HG03432 (cell line): ENCODE measurements at regions not wholly inside any gene's neighbourhood (a gene's known extent, or its start where the extent isn't known, plus 50 kb on each side); places are given as distances from the start of the nearest gene placed in this dataset.

Experiments
- ATAC-seq: cut with Tn5 transposase; IDR thresholded peaks from one replicate; pipeline ENCODE4 v1.9.1; 2021; ENCODE audit warnings: mild to moderate bottlenecking, moderate library complexity; ENCODE audit not compliant: unreplicated experiment

DNA sequence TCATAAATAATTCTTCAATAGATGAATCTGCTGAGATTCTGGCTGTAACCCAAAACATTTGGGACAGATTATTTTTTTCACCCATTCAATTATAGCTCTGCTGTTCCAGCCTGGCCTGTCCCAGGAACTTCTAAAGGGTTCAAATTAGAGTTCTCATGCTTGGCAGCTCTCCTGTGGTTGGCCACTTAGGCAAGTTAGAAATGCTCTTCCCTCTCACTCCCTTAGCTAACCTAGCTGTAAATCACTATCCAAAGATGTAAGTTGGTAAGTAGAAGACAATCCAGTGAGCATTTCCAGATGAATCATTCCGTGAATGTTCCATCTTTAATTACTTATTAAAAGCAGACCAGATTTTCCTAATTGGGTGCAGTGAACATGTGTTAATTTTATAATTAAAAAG, 760.4 kb upstream of the TBX3 start:
- no peak for ATAC-seq

DNA sequence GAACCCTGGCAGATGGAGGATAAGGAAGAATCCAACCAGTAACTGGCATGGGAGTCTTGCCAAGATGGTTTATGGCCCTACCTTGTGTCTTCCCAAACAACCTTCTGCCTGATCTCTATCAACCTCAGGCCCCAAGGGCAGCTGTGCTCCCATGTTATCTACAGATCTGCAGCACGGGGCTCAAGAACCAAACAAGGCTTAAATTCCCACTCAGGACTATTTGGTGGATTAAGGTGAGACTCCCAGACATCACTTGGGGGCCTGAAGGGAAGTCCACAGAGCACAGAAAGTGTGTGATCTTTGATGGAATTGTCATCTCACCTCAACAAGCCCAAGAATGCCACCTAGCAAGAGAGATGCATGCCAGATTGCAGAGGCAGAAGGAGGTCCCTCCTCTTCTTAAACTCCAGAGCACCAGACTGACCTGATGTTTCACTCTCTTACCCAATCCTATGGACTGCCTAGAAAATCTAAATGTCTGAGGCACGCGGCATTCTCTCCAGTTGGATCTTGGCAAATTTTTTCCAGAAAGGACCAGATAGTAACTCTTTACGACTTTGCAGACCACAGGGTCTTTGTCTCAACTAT, 759.5 kb upstream of the TBX3 start:
- no peak for ATAC-seq

DNA sequence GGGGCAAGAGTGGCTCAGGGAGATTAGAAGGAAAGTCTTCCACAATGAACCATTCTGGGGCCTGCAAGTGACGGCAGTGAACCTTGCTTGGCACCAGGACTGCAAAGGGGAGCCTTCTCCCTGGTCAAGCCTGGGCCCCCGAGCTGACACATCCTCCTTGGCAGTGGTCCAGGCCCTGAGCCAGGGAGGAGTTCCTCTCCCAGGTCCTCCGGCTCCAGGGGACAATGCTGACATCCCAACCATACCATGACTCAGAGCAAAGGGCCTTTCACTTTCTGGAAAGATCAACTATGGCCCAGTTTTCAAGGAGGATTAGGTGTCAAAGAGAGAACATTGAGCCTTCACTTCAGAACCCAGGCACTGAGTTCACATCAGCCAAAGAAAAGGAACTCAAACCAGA, 756.5 kb upstream of the TBX3 start:
- ATAC-seq: no peak

DNA sequence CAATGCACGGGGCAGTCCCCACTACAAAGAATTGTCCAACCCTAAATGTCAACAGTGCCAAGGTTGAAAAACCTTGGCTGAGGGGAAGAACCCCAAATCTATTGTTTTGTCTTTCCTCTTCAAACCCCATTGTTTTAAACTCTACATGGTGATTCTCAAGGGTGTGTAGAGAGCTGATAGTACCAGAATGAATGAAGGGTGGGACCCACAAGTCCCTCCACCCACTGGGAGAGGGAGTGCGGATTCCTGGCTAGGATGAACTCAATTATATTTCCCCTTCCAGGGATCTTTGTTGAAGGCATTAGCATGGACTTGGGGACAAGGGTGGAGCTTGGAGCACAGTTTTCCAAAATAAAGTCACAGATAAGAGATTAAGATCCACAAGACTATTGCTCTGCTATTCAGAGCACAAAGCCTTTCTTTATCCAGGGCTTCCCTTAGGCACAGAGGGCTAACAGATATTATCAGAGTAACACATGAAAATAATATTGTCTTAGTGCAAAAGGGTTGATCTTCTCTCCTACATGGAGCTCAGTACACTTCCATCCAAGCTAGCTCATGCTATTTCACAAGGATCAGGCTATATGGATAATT, 755.1 kb upstream of the TBX3 start:
- no peak for ATAC-seq

DNA sequence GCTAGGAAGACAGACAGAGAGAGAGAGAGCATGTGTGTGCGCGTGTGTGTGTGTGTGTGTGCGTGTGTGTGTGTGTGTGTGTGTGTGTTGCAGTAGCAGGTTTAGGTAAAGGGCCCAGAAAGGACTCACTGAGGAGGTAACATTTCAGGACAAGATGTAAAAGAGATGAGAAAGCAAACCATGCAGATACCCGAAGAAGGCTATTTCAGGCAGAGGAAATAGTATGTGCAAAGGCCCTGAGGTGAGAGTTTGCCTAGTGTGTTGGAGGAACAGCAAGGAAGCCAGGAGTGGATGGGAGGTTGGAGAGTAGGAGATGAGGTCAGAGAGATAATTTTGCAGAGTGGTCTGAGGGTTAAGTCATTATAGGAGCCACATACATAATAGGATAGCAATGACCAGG, 754.3 kb upstream of the TBX3 start:
- no peak for ATAC-seq

DNA sequence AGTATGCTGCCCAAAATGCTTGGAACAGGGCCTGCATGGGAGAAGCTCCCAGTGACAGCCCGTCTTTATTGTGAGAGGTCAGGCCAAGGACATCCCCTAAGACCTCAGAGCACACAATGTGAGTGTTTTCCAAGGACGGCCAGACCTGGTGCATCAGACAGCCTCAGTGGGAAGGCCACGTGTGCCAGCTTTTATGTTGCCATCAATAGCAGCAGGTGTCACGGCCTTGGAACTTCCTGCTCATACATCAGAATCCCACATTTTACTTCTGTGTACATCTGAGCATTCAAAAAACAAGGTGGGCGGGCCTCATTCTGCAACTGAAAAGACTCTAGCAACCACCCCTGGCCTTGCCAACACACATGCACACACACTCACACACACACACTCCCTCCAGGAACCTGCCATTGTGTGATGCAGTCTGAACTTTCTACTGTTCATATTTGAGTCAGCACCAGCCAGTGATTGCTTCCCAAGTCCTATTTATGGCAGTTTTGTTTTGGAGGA, 753.1 kb upstream of the TBX3 start:
- ATAC-seq: no peak

DNA sequence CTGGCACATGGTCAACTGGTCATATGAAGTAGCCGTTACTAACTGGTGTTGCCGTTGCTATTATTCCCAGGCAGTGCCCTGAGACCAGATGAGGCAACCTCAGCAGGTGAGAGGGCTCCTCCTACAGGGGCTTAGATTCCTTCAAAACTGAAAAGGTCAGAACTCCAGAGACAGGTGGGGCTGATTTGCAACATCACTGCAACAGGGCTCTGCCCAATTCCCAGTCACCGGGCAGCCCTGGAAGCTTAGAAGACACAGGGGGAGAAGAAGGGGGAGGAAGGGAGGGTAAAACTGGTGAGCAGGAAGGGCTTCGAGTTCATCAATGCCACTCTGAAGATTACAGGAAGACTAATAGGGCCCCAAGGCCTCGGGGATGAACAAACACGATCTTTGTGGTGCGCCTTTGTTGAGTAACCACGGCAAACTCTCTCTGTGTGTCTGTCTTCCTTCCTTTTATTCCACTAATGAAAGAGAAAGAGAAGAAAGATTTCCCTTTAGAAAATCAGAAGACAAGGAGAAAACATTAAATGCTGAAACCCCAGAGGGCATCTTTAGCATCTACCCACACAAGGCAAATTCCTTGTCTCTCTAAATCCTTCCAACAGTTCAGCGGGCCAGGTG, 749.1 kb upstream of the TBX3 start:
- ATAC-seq: no peak

DNA sequence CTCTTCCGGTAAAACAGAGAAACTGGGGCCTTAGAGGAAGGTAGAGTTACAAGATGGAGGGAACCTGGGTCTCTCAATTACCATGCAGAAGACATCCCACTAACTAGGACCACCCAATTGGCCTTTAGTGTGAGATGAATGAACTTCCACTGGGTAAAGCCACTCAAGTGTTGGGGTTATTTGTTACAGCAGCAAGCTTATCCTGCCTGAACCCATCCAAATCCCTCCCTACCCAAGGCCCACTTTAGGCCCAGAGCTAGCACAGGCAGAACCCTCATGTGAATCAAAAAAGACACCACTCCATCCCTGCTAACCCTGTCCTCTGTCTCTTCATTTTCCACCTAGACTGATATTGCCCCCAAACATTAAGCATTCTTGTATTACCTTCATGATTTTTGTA, 746.7 kb upstream of the TBX3 start:
- no peak for ATAC-seq

DNA sequence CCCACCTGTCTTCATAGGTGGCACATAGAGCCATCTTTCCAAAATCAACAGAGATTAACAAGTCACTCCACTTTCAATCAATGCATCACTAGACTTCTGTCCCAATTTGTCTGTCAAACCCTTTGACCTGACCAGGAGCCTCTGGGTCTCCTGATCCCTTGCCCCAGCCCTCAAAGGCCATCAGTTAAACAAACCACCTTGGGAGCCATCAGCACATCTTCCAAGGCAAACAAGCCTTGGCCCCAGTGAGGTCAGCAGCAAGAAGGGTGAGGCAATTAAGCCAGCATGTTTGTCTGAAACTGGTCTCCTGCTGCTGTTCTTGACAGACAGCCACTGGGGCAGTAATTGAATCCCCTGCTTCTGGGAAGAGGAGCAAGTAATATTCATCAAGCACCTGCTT, 742.8 kb upstream of the TBX3 start:
- ATAC-seq: no peak

DNA sequence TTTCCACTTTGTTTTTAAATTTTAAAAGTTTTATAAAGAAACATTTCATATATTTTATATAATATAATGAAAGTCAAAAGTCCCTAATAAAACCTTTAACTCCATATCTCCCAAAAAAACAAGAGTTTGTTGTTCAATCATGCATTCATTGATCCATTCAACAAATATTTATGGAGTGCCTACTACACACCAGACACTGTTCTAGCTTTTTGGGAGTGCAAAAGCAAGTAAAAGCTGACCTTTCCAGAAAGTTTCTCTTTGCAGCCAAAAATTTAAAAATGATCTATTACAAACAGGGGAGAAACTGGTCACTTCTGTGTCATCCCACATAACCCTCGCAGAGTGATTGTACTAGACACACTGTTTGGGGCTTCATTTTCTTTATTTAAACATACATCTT, 740.0 kb upstream of the TBX3 start:
- ATAC-seq: no peak

DNA sequence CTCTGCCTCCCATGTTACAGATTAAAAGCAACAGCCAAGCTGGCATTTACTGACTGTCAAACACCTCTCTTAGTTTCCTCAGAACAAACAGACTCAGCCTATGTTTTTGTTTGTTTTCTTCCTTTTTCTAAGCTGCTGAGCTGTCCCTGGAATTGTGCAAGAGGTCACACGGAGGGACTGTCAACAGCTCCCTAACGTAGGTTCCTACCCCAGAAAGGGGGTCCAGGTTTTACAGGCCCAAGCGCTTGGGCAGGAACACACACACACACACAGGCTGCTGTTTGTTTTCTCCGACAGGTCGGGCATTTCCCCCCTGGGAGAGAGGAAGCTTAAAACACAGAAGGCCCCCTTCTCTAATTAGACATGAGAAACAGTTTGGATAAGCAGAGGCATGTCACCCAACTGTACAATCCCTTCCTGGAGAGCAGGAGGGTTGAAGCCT, 739.6 kb upstream of the TBX3 start:
- no peak for ATAC-seq

DNA sequence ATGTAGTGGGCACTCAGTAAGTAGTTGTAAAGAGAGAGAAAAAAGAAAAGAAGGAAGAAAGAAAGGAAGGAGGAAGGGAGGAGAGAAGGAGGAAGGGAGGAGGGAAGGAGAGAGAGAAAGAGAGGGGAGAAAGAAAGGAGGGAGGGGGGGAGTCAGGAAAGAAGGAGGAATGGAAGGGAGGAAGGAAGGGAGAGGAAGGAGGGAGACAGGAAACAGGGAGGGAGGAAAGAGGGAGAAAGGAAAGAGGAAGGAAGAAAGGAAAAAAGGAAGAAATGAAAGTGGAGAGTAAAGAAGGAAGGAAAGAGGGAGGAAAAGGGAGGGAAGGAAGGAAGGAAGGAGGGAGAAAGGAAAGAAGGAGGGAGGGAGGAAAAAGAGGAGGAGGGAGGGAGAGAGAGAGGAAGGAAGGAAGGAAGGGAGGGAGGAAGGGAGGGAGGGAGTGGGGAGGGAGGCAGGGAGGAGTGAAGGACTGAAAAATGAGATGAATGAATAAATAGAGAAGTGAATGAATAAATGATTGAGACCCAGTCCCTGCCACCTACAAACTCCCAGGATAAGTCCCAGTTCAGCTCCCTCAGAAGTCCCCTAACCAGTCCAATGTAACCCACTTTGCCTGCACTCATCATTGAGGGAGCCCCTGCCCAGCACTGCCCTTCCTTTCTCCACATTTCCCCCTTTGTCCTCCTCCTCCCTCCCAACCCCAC, 739.0 kb upstream of the TBX3 start:
- ATAC-seq: no peak

DNA sequence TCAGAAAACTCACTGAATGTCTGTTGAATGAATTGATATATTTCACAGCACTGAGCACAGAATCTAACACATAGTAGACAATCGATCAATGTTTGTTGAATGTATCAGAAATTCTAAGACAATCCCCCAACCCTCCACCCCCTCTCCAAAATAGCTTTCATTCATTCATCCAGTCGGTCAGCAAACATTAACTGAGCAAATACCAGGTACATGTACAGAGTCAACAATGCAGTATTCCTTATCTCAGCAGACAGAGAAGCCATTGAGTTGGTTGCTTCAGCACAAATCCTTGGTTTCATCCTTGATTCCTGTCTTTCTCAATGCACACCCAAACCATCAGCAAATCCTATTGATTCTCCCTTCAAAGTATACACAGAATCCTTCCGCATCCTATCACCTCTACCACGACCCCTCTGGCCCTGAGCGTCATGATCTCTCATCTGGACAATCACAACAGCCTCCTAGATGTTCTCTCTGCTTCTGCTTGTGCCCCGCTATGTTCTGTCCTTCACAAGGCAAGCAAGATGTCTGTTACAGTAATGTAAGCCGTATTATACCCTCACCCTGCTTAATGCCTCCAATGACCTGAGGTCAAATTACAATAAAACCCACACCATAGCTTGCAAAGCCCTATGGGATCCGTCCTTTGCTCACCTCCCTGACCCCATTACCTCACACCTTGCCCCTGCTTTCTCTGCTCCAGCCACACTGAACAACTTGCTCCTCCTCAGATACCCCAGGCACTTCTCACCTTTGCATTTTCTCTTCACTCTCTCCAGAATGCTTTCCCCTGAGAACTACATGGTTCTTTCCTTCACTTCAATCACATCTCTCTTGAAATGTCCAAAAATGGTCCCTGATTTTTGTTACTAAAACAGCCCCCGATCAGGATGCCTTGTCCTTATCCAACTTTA, 738.1 kb upstream of the TBX3 start:
- no peak for ATAC-seq

DNA sequence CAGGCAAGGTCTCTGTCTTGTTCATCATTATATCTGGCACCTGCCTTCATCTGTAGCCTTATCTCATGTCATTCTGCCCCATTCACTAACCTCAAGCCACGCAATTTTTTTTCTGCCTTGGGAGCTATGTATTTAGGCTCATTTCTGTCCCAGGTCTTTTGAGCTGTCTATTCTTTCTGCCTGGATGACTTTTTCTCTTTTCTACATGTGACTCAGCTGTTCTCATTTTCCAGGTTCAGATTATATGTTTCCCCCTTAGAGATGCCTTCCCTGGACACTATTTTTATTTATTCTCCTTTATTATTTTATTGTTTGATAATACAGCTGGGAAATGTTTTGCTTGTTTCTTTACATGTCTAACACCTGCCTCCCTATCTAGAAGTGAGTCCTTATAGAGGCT, 737.4 kb upstream of the TBX3 start:
- ATAC-seq: no peak

DNA sequence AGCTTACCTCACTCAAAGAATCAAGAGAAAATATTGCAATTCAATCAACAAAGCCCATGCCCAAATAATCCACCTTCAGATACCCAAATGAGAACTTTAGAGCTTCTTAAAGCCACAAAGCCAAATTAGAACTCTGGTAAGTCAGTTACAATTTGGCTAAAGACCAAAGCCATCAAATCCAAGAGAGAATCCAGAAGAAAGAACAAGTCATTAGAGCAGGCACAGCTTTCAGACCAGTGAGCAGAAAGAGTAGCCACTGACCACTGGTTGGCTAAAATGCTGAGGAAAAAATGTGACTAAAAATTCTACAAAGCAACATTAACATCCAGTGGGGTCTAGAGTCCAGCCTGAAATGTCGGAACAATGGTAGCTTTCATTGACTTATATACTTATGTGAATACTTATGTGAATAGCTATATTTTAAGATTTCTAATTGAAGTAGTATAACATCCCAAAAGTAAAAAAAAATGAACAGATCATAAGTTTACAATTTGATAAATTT, 735.2 kb upstream of the TBX3 start:
- no peak for ATAC-seq

DNA sequence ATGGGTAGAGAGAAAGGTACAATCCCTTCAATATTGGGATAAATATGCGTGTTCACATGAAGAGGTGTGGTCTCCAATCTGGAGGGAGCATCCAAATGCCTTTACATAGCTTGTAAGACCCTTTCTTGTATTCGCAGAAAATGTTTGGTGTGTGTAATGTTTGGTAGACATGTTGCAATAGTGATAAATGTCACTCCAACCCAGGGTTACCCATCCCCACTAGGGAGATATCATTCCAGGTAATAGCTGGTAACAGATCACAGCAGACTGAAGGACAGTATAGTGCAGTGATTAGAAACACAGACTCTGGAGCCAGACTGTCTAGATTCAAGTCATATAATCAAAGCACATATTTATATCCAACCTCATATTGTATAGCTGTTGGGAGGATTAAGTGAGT, 733.6 kb upstream of the TBX3 start:
- ATAC-seq: no peak

DNA sequence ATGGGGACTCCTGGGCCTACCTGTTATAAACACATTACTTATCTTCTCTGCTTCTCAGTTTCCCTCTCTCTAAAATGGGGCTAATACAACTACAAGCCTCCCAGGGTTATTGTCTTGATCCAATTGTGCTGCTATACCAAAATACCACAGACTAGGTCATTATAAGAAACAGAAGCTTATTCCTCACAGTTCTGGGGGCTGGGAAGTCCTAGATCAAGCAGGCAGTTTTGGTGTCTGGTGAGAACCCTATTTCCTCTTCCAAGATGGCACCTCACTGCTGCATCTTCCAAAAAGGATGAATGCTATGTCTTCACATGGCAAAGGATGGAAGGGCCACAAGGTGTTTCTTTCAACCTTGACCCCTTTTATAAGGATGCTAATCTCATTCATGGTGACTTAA, 732.9 kb upstream of the TBX3 start:
- ATAC-seq: no peak

DNA sequence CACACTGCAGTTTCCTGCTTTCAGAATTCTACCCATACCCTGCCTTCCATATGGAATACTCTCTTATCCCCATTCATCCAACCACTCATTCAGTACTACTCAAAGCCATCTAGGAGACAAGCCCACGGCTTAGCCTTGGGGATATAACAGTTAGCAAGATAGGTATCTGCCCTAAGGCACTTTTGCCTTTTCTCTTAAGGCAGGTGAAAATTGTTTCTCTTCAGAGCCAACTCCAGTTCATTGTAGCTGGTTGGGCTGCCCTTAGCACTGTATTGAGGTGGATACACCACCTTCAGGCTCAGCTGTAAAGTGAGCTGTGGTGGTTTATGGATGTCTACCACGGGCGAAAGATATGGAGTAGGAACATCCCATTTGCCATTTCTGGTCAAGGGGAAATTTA, 729.7 kb upstream of the TBX3 start:
- ATAC-seq: no peak

DNA sequence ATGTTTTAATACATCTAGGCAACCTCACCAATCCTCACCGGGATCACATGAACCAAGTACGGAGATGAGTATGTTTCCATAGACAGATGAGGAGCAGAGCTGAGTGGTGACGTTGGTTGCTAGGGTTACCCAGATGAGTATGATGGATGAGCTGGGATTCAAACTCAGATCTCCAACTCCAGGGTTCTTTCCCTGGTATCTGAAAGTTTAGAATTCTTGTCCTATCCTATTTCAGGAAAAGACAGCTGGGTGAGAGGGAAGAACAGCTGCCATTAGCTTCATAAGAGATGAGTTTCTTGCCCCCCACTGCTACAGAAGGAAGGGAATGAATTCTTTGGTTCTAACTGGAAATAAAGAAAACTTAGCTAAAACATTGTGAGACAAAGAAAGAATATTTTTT, 728.9 kb upstream of the TBX3 start:
- no peak for ATAC-seq

DNA sequence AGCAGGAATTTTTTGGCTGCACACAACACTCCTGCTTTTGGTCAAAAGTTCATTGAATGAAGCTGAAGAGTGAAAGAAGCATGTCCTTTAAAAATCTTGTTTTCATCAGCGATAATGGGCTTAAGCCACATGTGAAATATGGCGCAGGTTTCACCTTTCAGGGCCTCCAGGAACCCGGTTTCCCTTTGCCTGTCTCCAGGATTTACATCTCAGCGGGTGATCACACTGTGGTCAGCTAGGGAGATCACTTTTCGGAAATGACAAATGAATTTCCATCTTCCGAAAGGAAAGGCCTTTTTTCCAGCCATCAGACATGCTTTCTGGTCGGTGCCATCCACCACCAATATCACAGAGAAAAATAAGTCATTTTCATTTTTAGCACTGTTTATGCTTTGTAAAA, 727.1 kb upstream of the TBX3 start:
- ATAC-seq: no peak

DNA sequence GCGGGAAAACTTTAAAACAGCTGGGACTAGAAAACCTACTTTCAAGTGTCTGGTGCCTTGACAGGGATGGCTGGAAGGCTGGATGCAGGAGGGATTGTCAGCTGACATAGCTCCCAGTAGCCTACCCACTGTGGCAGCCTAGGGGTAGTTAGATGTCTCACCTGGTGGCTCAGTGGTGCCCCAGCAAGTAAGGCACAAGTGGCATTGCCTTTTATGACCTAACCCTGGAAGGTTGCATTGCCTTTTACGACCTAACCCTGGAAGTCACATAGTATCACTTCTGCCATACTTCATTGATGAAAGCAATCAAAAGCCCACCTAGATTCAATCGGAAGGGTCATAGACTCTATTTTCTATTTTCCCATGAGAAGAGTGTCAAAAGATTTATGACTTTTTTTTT, 724.7 kb upstream of the TBX3 start:
- ATAC-seq: no peak
